Immature natural killer cell (primary cell): ENCODE measurements at regions not wholly inside any gene's neighbourhood (a gene's known extent, or its start where the extent isn't known, plus 50 kb on each side); places are given as distances from the start of the nearest gene placed in this dataset.
A peak's percentile ranks its signal among the peaks of the same experiment; 100 is the strongest.

Experiments used
- DNase-seq, 3 donors: peaks; one replicate each; pipeline ENCODE4 v3.0.0; 2022; ENCODE audit warnings: mixed read lengths in 1 of 3
- H3K27ac Mint-ChIP-seq, 6 donors: one replicate each; pipeline ENCODE4 v1.8.0; 2020; ENCODE audit warnings: mixed read lengths in 6 of 6, mild to moderate bottlenecking in 5 of 6, inconsistent platforms in 4 of 6, moderate library complexity in 3 of 6
- H3K27me3 Mint-ChIP-seq, 3 donors: one replicate each; pipeline ENCODE4 v1.8.0; 2020 to 2021; ENCODE audit warnings: low read depth in 3 of 3, mild to moderate bottlenecking in 3 of 3, mixed read lengths in 3 of 3, moderate library complexity in 3 of 3, inconsistent platforms in 1 of 3
- H3K36me3 Mint-ChIP-seq, 3 donors: one replicate each; pipeline ENCODE4 v1.8.0; 2020; ENCODE audit warnings: mixed read lengths in 3 of 3, inconsistent platforms in 2 of 3, mild to moderate bottlenecking in 2 of 3
- H3K4me1 Mint-ChIP-seq, 2 donors: one replicate each; pipeline ENCODE4 v1.8.0; 2020; ENCODE audit warnings: inconsistent platforms in 2 of 2, mild to moderate bottlenecking in 2 of 2, mixed read lengths in 2 of 2, moderate library complexity in 1 of 2
- H3K4me3 Mint-ChIP-seq, 5 donors: one replicate each; pipeline ENCODE4 v1.8.0; 2020; ENCODE audit warnings: mild to moderate bottlenecking in 5 of 5, mixed read lengths in 5 of 5, inconsistent platforms in 3 of 5, moderate library complexity in 3 of 5
- H3K9me3 Mint-ChIP-seq, 6 donors: one replicate each; pipeline ENCODE4 v1.8.0; 2020; ENCODE audit warnings: mild to moderate bottlenecking in 6 of 6, mixed read lengths in 6 of 6, inconsistent platforms in 4 of 6, moderate library complexity in 3 of 6

GRCh38 chr11:130706572-130706971 is 209.7 kb downstream of the SNX19 start:
- DNase-seq, result no peak
- H3K4me3 Mint-ChIP-seq, result no peak overlapping the region
- H3K27me3 Mint-ChIP-seq, result peaks cover 1 to 3% (median 2%) of the 10 kb centered on the region in 3 donors
- no peak overlapping the region for H3K27ac Mint-ChIP-seq
- no peaks in the 10 kb centered on the region for H3K9me3 Mint-ChIP-seq
- no peaks in the 10 kb centered on the region for H3K36me3 Mint-ChIP-seq
- H3K4me1 Mint-ChIP-seq, result no peaks in the 10 kb centered on the region

GRCh38 chr11:130707217-130707616 is 209.1 kb downstream of the SNX19 start:
- no peaks in the 10 kb centered on the region for H3K9me3 Mint-ChIP-seq
- no peak overlapping the region for H3K27ac Mint-ChIP-seq
- no peaks in the 10 kb centered on the region for H3K4me1 Mint-ChIP-seq
- no peak for DNase-seq
- peaks cover 0 to 3% (median 2%) of the 10 kb centered on the region in 3 donors for H3K27me3 Mint-ChIP-seq
- H3K36me3 Mint-ChIP-seq, result no peaks in the 10 kb centered on the region
- H3K4me3 Mint-ChIP-seq, result no peak overlapping the region

GRCh38 chr11:130709531-130709930 is 206.7 kb downstream of the SNX19 start:
- H3K9me3 Mint-ChIP-seq, result no peaks in the 10 kb centered on the region
- H3K36me3 Mint-ChIP-seq, result no peaks in the 10 kb centered on the region
- no peak for DNase-seq
- H3K4me3 Mint-ChIP-seq, result no peak overlapping the region
- H3K27ac Mint-ChIP-seq, result no peak overlapping the region
- H3K27me3 Mint-ChIP-seq, result peaks cover 0 to 4% (median 3%) of the 10 kb centered on the region in 3 donors
- no peaks in the 10 kb centered on the region for H3K4me1 Mint-ChIP-seq

GRCh38 chr11:130710021-130710420 is 206.3 kb downstream of the SNX19 start:
- no peak overlapping the region for H3K4me3 Mint-ChIP-seq
- no peak for DNase-seq
- peaks cover 0 to 7% (median 4%) of the 10 kb centered on the region in 3 donors for H3K27me3 Mint-ChIP-seq
- H3K9me3 Mint-ChIP-seq, result no peaks in the 10 kb centered on the region
- H3K4me1 Mint-ChIP-seq, result no peaks in the 10 kb centered on the region
- no peak overlapping the region for H3K27ac Mint-ChIP-seq
- no peaks in the 10 kb centered on the region for H3K36me3 Mint-ChIP-seq

GRCh38 chr11:130710497-130711012 is 205.7 kb downstream of the SNX19 start:
- no peak for DNase-seq
- no peaks in the 10 kb centered on the region for H3K9me3 Mint-ChIP-seq
- no peak overlapping the region for H3K4me3 Mint-ChIP-seq
- no peak overlapping the region for H3K27ac Mint-ChIP-seq
- H3K27me3 Mint-ChIP-seq, result peaks cover 0 to 9% (median 4%) of the 10 kb centered on the region in 3 donors
- no peaks in the 10 kb centered on the region for H3K4me1 Mint-ChIP-seq
- no peaks in the 10 kb centered on the region for H3K36me3 Mint-ChIP-seq

- H3K27me3 Mint-ChIP-seq, result peaks cover 0 to 9% (median 4%) of the 10 kb centered on the region in 3 donors
- no peak for DNase-seq
- no peaks in the 10 kb centered on the region for H3K9me3 Mint-ChIP-seq
- no peak overlapping the region for H3K27ac Mint-ChIP-seq
- H3K36me3 Mint-ChIP-seq, result no peaks in the 10 kb centered on the region
- H3K4me1 Mint-ChIP-seq, result no peaks in the 10 kb centered on the region
- no peak overlapping the region for H3K4me3 Mint-ChIP-seq
These were observed 205.1 kb downstream of the SNX19 start for GRCh38 chr11:130711193-130711592.

GRCh38 chr11:130712480-130712879 is 203.8 kb downstream of the SNX19 start:
- Mint-ChIP-seq H3K4me3 (no peak overlapping the region), H3K27ac (no peak overlapping the region), H3K36me3 (no peaks in the 10 kb centered on the region), H3K9me3 (no peaks in the 10 kb centered on the region), H3K4me1 (no peaks in the 10 kb centered on the region), H3K27me3 (peaks cover 0 to 9% (median 6%) of the 10 kb centered on the region in 3 donors)
- DNase-seq, result no peak

GRCh38 chr11:130715085-130715876 is 201.0 kb downstream of the SNX19 start:
- no peak overlapping the region for H3K4me3 Mint-ChIP-seq
- no peak for DNase-seq
- no peaks in the 10 kb centered on the region for H3K4me1 Mint-ChIP-seq
- no peaks in the 10 kb centered on the region for H3K36me3 Mint-ChIP-seq
- no peaks in the 10 kb centered on the region for H3K9me3 Mint-ChIP-seq
- peaks cover 3 to 14% (median 5%) of the 10 kb centered on the region in 3 donors for H3K27me3 Mint-ChIP-seq
- no peak overlapping the region for H3K27ac Mint-ChIP-seq

- Mint-ChIP-seq H3K9me3 (no peaks in the 10 kb centered on the region), H3K36me3 (no peaks in the 10 kb centered on the region), H3K27me3 (peaks cover 3 to 14% (median 3%) of the 10 kb centered on the region in 3 donors), H3K27ac (no peak overlapping the region), H3K4me3 (no peak overlapping the region), H3K4me1 (no peaks in the 10 kb centered on the region)
- DNase-seq, result no peak
These were observed 200.4 kb downstream of the SNX19 start for GRCh38 chr11:130715877-130716220.

- H3K9me3 Mint-ChIP-seq, result no peaks in the 10 kb centered on the region
These were observed 198.2 kb downstream of the SNX19 start for GRCh38 chr11:130718120-130718519.

GRCh38 chr11:130719220-130719915 is 196.9 kb downstream of the SNX19 start:
- Mint-ChIP-seq H3K4me1 (no peaks in the 10 kb centered on the region), H3K27me3 (peaks cover 2 to 15% (median 3%) of the 10 kb centered on the region in 3 donors), H3K36me3 (no peaks in the 10 kb centered on the region), H3K9me3 (no peaks in the 10 kb centered on the region), H3K27ac (no peak overlapping the region), H3K4me3 (no peak overlapping the region)
- DNase-seq, result no peak

More at GRCh38 chr11:130718120-130718519, 198.2 kb downstream of the SNX19 start:
- Mint-ChIP-seq H3K27ac (no peak overlapping the region), H3K27me3 (peaks cover 3 to 16% (median 3%) of the 10 kb centered on the region in 3 donors), H3K4me3 (no peak overlapping the region), H3K4me1 (no peaks in the 10 kb centered on the region), H3K36me3 (no peaks in the 10 kb centered on the region)
- no peak for DNase-seq

- Mint-ChIP-seq H3K4me1 (no peaks in the 10 kb centered on the region), H3K27me3 (peaks cover 2 to 8% (median 3%) of the 10 kb centered on the region in 3 donors), H3K4me3 (no peak overlapping the region), H3K36me3 (no peaks in the 10 kb centered on the region), H3K27ac (peak overlapping the region in 1 of 6 donors; percentile 12), H3K9me3 (no peaks in the 10 kb centered on the region)
- DNase-seq, result no peak
These were observed 195.9 kb downstream of the SNX19 start for GRCh38 chr11:130720232-130721022.

GRCh38 chr11:130721023-130721681 is 195.1 kb downstream of the SNX19 start:
- Mint-ChIP-seq H3K9me3 (no peaks in the 10 kb centered on the region), H3K4me3 (no peak overlapping the region), H3K4me1 (no peaks in the 10 kb centered on the region), H3K27me3 (peaks cover 2 to 8% (median 3%) of the 10 kb centered on the region in 3 donors), H3K36me3 (no peaks in the 10 kb centered on the region), H3K27ac (no peak overlapping the region)
- DNase-seq, result no peak
